ENCODE measurements at regions not wholly inside any gene's neighbourhood (a gene's known extent, or its start where the extent isn't known, plus 50 kb on each side); places are given as distances from the start of the nearest gene placed in this dataset.
"Not testable (repeated sequence)": the region's sequence is repeated elsewhere in the genome, so short reads cannot be mapped to it uniquely, and the experiment has no call there.

- intact Hi-C loops (cut with DNase I), result no loop called here
- DNase-seq (ENCODE audit: low spot score) (no peak), ATAC-seq (no peak)
These were observed 117.2 kb downstream of the IPO8 start for GRCh38 chr12:30578426-30578825.

DNA sequence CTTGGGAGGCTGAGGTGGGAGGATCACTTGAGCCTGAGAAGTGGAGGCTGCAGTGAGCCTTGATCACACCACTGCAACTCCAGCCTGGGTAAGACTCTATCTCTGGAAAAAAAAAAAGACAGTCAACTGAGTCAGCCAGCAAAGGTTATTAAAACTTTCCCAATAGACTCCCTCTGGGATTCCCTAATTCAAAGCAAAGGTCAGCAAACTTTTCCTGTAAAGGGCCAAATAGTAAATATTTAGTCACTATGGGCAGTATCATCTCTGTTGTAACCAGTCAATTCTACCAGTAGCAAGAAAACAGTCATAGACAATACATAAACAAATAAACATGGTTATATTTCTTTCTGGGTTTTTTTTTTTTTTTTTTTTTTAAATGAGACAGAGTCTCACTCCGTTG, 122.5 kb downstream of the IPO8 start:
- intact Hi-C loops (cut with DNase I), result no loop called here
- ATAC-seq, result no peak
- no peak for DNase-seq (ENCODE audit: low spot score)

DNA sequence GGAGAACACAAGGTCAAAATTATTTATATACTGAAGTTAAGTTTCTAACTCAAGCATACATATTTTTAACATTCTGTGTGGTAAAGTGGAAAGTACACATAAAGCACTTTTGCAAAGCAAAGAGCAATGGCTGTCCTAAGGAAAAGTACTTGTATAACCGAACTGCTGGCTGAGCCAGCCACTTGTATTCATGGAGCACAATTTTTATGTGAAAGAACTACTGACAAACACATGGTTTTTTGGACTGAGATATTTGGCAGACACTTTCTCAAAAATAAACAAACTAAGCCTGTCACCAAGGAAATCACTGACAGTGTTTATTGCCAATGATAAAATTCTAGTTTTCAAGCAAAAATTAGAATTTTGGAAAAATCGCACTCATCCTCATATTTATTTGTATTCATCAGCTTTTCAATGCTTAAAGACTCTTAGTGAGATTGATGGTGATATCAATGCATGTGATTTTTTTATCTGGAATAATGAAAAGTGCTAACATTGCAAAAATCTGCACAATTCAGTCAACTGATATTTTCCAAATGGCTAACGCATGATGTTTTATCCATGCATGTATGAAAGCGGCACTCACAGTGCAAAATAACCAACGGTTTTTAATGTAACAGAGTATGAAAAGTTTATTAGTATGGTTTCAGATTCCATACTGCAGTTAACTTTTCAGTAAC, 125.3 kb downstream of the IPO8 start:
- DNase-seq (ENCODE audit: low spot score), result no peak
- ATAC-seq, result no peak
- intact Hi-C loops (cut with DNase I), result no loop called here

DNA sequence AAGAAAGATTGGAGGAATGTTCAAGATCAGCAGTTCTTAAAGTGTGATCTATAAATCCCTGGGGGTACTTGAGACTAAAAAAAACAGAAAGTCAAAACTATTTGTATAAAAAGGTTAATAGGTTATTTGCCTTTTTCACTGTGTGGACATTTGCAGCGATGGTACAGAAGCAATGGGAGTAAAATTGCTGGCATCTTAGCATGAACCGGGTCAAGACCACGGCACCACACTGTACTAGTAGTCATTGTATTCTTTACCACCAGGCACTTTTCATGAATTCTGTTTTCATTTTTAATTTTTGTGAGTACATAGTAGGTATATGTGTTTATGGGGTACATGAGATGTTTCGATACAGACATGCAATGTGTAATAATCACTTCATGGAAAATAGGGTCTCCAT, 126.2 kb downstream of the IPO8 start:
- intact Hi-C loops (cut with DNase I), result no loop called here
- no peak for ATAC-seq

DNA sequence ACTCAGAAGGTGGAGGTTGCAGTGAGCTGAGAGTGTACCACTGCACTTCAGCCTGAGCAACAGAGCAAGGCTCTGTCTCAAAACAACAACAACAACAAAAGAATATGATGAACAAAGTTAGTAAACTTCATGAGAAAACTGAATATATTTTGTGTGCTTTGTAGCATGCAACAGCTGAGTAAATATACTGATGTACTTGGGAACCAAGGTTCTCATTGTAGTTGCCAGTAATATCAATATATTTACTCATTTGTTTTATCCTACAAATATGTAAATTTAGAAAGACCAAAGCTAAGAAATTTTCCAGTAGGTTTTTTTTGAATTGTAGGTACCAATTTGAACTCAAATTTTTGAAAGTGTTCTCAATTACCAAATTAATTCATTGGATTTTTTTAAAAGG, 127.2 kb downstream of the IPO8 start:
- intact Hi-C loops (cut with DNase I), result no loop called here
- ATAC-seq, result no peak

More for the DNA sequence above, 126.2 kb downstream of the IPO8 start:
- DNase-seq (ENCODE audit: low spot score), result no peak

DNA sequence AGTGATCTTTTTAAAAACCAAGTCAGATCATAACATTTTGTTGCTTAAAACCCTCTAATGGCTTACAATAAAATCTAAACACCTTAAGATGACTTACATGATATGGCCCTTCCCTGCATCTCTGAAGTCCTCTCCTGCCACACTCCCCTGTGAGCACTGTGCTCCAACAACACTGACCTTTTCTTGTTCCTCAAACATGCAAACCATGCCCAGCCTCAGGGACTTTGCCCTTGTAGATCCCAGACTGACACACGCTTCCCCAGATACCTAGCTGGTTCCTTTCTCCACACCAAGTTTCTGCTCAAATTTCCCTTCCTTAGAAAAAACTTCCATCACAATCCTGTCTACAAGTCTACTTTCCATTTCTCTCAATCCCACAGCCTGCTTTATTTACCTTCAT, 128.6 kb downstream of the IPO8 start:
- intact Hi-C loops (cut with DNase I), result no loop called here
- DNase-seq (ENCODE audit: low spot score), result no peak
- no peak for ATAC-seq

More for the DNA sequence above, 127.2 kb downstream of the IPO8 start:
- DNase-seq (ENCODE audit: low spot score), result no peak

- intact Hi-C loops (cut with DNase I), result no loop called here
- DNase-seq (ENCODE audit: low spot score), result no peak
These were observed 131.3 kb downstream of the IPO8 start for GRCh38 chr12:30564394-30564793.

GRCh38 chr12:30548203-30548602, 147.5 kb downstream of the IPO8 start:
- intact Hi-C loops (cut with DNase I), result no loop called here
- ATAC-seq (no peak), DNase-seq (ENCODE audit: low spot score) (no peak)

More at GRCh38 chr12:30564394-30564793, 131.3 kb downstream of the IPO8 start:
- ATAC-seq, result no peak

DNA sequence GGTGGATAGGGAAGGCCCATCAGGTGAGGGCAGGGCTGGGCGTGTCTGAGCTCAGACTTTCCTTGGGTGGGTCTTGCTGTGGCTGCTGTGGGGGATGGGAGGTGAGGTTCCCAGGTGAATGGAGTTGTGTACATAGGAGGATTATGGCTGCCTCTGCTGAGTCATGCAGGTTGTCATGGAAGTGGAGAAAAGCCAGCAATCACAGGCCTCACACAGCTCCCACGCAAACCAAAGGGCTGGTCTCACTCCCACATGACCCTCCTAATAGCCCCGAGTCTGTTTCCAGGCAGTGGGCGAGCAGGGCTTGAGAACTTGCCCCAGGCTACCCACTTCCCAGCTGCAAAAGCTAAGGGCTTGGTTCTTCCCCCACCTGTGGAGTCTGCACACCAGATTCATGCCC, 149.5 kb downstream of the IPO8 start:
- DNase-seq (ENCODE audit: low spot score), result no peak
- no peak for ATAC-seq
- intact Hi-C loops (cut with DNase I), result no loop called here

- intact Hi-C loops (cut with DNase I); DNase-seq (ENCODE audit: low spot score); ATAC-seq: not testable (repeated sequence)
These were observed 151.0 kb downstream of the IPO8 start for GRCh38 chr12:30544704-30545103.

- ATAC-seq (no peak), DNase-seq (ENCODE audit: low spot score) (no peak)
- intact Hi-C loops (cut with DNase I), result loop anchor here (2.0 kb wide), 1 partner anchor 18 kb away; no protein-coding TSS in a partner anchor
These were observed 158.4 kb downstream of the IPO8 start for GRCh38 chr12:30537228-30537627.

DNA sequence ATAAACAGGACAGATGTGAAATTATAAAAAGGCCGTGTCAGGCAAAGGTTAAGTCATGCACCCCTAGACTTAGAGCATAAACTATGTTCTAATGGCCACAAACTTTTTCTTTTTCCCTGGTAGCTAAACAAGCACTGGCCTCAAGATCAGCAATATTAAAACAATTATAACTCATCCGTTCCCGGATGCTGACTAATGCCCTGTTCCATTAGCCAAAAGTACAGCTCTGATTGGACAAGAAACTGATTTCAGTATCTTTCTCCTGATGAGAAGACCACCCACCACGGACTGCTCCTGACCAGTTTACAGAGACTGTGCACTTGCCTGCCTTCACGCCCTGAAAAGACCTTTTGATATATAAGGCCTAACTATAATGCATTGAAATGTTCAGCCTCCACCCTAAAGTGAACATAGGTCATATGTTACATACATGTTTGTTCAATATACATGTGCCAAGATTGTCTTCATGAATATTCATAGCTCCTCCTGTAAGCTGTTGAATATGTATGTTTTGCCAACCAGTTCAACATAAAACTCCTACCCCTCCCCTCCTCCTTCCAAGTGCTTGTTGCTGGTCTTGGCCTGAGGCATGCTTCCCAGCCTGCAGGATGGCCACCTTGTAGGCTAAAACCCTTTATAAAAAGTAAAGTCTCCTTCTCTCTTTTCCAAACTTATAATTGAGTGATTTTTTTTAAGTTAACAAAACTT, 162.0 kb downstream of the IPO8 start:
- intact Hi-C loops (cut with DNase I), result no loop called here
- ATAC-seq, result no peak
- no peak for DNase-seq (ENCODE audit: low spot score)

DNA sequence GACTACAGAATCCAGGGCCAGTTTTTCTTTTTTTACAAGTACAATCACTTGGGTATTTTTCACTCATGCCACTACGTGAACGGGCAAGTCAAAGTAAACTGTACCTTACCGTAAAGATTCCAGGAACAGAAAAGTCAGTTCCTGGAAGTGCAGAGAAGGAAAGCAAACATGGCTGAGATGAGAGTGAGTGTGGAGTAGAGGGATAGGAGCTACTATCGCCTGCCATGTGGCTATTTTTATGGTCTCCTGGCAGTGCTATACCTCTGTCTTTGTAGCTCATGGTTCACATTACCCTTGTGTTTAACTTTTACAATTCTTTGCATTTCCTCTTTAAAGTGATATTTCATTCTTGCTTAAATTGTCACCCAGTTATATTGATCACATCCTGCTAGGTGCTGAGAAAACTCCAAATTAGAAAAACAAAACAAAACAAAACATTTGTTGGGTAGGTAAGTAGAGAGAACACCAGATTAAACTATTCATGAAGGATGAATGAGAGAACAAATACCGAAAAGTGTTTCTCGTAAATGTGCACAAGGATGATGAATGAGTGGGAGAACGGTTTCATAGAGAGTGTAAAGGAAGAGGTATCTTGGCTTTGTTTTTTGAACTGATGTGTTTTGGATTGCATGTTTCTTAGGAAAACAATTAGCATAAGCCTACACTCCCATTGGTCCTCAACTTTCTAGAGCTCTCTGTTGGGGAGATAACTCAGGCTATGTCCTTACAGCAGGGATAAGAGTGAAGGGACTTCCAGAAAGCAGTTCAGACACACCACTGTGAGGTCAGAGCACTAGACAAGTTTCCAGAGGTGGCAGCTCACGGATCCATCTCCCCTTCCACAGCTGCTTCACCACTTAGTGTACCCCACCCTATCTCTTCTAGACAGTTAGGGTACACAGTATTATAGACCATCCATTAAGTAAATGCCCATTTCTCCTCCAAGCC, 163.7 kb downstream of the IPO8 start:
- DNase-seq (ENCODE audit: low spot score), result no peak
- intact Hi-C loops (cut with DNase I), result no loop called here
- ATAC-seq, result no peak

GRCh38 chr12:30529489-30530269, 166.0 kb downstream of the IPO8 start:
- ATAC-seq, result no peak
- DNase-seq (ENCODE audit: low spot score), result no peak
- intact Hi-C loops (cut with DNase I), result no loop called here

DNA sequence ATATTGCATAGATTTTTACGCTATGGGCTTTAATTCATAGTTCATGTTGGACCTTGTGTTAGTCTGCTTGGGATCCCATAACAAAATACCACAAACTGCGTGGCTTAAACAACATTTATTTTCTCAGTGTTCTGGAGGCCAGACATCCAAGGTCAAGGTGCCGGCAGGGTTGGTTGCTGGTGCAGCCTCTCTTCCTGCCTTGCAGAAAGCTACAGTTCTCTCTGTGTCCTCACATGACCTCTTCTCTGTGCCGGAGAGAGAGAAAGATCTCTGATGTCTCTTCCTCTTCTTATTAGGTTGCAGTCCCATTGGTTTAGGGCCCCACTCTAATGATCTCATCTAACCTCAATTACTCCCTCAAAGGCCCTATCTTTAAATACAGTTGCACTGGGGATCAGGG, 170.5 kb downstream of the IPO8 start:
- ATAC-seq (no peak), DNase-seq (ENCODE audit: low spot score) (no peak)
- intact Hi-C loops (cut with DNase I), result no loop called here

GRCh38 chr12:30520285-30520684, 175.4 kb downstream of the IPO8 start:
- intact Hi-C loops (cut with DNase I); ATAC-seq; DNase-seq (ENCODE audit: low spot score): not testable (repeated sequence)

DNA sequence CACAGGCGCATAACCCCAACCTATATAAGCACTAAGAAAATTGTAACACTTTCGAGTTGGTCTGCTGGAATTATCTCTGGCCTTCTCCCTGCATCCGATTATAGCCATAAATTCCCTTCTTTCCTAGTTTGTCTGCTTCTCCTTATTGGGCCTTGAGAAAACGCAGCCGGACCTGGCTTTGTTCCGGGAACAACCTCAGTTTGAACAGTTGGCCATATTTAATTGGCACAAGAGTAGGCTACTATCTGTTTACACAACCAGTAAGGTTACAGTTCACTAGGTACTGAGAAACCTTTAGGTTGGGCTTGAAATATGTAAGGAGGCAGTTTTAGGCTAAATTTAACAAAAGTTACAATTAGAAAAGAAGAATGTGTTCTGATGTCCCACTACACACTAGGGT, 176.1 kb downstream of the IPO8 start:
- intact Hi-C loops (cut with DNase I), result loop anchor here (2.0 kb wide), 1 partner anchor 17 kb away; no protein-coding TSS in a partner anchor
- DNase-seq (ENCODE audit: low spot score) (no peak), ATAC-seq (no peak)

DNA sequence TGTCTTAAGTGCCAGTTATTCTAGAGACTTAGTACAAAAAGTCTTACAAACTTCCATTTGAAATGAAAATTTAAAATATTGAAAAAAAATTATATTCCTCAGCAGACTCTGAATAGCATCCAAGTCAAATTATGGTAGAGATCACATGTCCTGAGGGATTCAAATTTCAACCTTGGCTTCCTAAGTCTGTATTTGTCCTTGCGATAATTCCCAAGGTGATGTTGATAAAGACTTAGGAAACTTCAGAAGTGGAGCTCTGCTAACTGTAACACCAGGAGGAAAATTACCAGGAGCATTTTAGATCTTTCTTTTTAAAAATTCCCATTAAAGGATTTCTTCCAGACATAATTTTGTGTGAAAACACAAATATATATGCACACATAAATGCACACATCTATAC, 178.3 kb downstream of the IPO8 start:
- DNase-seq (ENCODE audit: low spot score), result no peak
- intact Hi-C loops (cut with DNase I), result no loop called here
- no peak for ATAC-seq

DNA sequence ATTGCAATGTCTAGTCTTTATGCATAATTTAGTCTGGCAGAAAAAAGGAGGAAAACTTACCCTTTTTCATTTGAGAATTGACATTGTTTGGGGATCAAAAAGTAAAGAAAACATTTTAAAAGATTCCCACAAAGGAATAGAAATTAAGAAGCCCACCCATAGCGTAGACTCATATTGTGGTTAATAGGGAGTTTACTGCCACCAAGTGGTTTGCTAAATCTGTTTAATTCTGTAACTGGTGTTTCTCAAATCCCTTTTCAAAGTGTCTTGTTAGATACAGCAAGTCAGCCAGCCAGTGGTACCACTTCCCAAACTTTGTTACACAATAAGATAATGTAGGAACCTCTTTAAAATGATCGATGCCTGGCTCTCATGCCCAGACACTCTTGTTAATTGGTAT, 180.3 kb downstream of the IPO8 start:
- DNase-seq (ENCODE audit: low spot score) (no peak), ATAC-seq (no peak)

More for the DNA sequence above, 180.3 kb downstream of the IPO8 start:
- intact Hi-C loops (cut with DNase I), result no loop called here
